Fibroblast of skin of right biceps (primary cell): ENCODE measurements at regions not wholly inside any gene's neighbourhood (a gene's known extent, or its start where the extent isn't known, plus 50 kb on each side); places are given as distances from the start of the nearest gene placed in this dataset.
A peak's percentile ranks its signal among the peaks of the same experiment; 100 is the strongest.

Experiments used
- DNase-seq: peaks from one replicate; pipeline ENCODE4 v3.0.0-alpha.2; 2013

DNA sequence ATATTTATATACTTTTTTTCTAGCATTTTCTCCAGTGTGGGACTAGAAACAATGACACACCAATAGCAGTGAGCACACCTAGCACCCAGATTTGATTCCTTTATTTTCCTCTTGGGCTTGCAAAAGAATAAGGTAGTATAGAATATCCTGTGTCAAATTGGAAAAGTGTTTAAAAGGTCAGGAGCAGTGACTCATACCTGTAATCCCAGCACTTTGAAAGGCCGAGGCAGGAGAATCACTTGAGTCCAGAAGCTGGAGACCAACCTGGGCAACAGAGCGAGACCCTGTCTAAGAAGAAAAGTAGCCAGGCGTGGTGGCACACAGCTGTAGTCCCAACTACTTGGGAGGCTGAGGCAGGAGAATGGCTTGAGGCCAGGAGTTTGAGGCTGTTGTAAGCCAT is 53.8 kb upstream of the SGPP1 start:
- no peak for DNase-seq

- DNase-seq, result no peak
Measured at GRCh38 chr14:63782683-63783389, 55.0 kb upstream of the SGPP1 start.

DNA sequence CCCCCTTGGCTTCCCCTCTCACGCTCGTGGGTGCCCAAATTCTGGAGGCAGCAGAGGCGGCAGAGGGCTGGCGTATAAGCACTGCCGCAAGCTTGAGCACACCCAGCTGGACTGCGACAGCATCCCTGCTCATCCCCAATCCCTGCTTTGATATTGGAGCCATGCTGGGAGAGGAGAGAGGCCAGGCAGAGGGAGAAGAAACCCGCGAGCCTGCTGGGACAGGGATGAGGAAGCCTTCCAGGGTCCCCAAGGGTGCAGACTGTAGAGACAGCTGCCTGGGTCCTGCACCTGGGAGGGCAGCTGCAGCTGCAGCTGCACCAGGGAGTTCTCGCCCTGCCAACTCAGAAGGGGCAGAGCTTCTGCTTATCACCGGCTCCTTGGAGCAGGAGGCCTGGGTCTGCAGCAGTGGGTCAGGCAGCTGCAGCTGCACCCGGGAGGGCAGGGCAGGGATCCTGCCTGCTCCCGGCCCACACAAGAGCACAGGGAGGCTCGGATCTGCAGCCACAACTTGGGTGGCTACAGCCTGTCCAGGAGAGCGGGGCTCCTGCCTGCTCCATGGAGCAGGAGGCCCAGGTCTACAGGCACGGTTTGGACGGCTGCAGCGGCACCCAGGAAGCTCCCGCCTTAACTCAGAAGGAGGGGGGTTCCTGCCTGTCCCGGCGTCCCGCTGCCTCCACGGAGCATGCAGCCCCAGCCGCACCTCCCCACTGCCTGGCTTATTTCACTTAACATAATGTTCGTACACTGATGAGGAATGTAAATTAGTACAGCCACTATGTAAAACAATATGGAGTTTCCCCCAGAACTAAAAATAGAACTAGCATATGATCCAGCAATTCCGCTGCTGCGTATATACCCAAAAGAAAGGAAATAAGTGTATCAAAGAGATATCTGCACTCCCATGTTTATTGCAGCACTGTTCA is 60.4 kb upstream of the SGPP1 start:
- DNase-seq, result peak; percentile 7

GRCh38 chr14:63793376-63793775 is 59.4 kb upstream of the SYNE2 start:
- no peak for DNase-seq

GRCh38 chr14:63795532-63795931 is 57.3 kb upstream of the SYNE2 start:
- no peak for DNase-seq

DNA sequence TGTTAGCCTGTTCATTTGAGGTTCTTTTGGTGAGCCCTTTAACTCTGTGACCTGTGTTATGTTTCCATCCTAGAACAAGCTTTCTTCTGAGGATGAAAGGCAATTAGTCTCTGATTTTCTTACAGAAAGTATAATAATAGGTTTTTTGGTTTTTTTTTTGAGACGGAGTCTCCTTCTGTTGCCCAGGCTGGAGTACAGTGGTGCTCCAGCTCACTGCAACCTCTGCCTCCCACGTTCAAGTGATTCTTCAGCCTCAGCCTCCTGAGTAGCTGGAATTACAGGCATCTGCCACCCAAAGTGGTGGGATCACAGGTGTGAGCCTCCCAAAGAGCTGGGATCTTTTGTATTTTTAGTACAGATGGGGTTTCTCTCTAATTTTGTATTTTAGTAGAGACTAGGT is 52.7 kb upstream of the SYNE2 start:
- no peak for DNase-seq

DNA sequence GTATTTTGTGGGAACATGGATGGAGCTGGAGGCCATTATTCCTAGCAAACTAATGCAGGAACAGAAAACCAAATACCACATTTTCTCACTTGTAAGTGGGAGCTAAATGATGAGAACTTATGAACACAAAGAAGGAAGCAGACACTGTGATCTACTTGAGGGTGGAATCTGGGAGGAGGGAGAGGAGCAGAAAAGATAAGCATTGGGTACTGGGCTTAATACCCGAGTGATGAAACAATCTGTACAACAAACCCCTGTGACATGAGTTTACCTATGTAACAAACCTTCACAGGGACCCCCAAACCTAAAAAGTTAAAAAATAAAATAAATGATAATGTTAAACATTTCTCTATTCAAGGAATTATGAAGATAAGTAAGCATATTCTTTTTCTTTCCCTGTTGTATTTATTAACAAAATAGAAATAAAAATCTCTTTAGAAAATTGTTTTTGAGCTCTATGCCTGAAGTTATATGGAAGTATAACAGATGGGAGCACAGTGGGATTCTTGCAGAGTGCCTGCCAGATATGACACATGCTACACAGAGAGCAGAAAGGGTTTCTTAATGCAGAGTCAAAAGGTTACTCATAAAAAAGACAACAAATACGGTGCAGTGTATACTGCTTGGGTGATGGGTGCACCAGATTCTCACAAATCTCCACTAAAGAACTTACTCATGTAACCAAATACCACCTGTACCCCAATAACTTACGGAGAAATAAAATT is 52.0 kb upstream of the SYNE2 start:
- DNase-seq, result no peak
